CD14-positive monocyte (primary cell): ENCODE measurements at regions not wholly inside any gene's neighbourhood (a gene's known extent, or its start where the extent isn't known, plus 50 kb on each side); places are given as distances from the start of the nearest gene placed in this dataset.

Source experiments
- DNase-seq, 3 donors: peaks; one replicate each; pipeline ENCODE4 v3.0.0-alpha.2; 2011 to 2022
- H2AFZ ChIP-seq: 2 replicates; pipeline ENCODE4 v1.6.0; 2012; ENCODE audit warnings: mild to moderate bottlenecking, low read depth, low read length, inconsistent platforms; ENCODE audit not compliant: insufficient read depth, poor library complexity, severe bottlenecking
- H3K27ac ChIP-seq, 2 donors: 1 replicate in 1 of 2; 2 replicates in 1 of 2; pipeline ENCODE4 v1.5.1; 2012 to 2013; ENCODE audit warnings: low read length in 2 of 2, control low read depth in 1 of 2, inconsistent platforms in 1 of 2, low read depth in 1 of 2, mild to moderate bottlenecking in 1 of 2
- H3K27me3 ChIP-seq, 2 donors: one replicate each; pipeline versions ENCODE4 v1.6.0 to v1.6.1; 2011 to 2013; ENCODE audit warnings: low read length in 2 of 2; ENCODE audit not compliant: control insufficient read depth in 2 of 2, insufficient read depth in 2 of 2
- H3K36me3 ChIP-seq, 2 donors: replicated peaks in 1 of 2; 1 replicate in 1 of 2; 2 replicates in 1 of 2; pipeline versions ENCODE4 v1.5.1 to v1.6.1; 2012 to 2013; ENCODE audit warnings: low read length in 2 of 2, control low read depth in 1 of 2, inconsistent platforms in 1 of 2, mild to moderate bottlenecking in 1 of 2; ENCODE audit not compliant: insufficient read depth in 2 of 2, control insufficient read depth in 1 of 2
- H3K4me1 ChIP-seq, 2 donors: 1 replicate in 1 of 2; 2 replicates in 1 of 2; pipeline versions ENCODE4 v1.5.1 to v1.6.1; 2012 to 2013; ENCODE audit warnings: low read length in 2 of 2, control low read depth in 1 of 2, inconsistent platforms in 1 of 2, mild to moderate bottlenecking in 1 of 2, moderate library complexity in 1 of 2; ENCODE audit not compliant: insufficient read depth in 2 of 2, control insufficient read depth in 1 of 2
- H3K4me2 ChIP-seq: replicated peaks from 2 replicates; pipeline ENCODE3; 2012; ENCODE audit warnings: low read length, moderate library complexity, mild to moderate bottlenecking; ENCODE audit not compliant: poor library complexity, severe bottlenecking; ENCODE audit errors: extremely low read depth
- H3K4me3 ChIP-seq, 3 experiments: fragments of 200-600 bp in 1 of 3; sonication (generic) in 1 of 3; replicated peaks in 1 of 3; 1 replicate in 2 of 3; 2 replicates in 1 of 3; pipeline ENCODE4 v1.5.1; 2011 to 2013; ENCODE audit warnings: low read length in 3 of 3, mild to moderate bottlenecking in 3 of 3, control low read depth in 2 of 3, low read depth in 2 of 3, inconsistent platforms in 1 of 3, moderate library complexity in 1 of 3
- H3K79me2 ChIP-seq: 2 replicates; pipeline ENCODE4 v1.6.0; 2012; ENCODE audit warnings: mild to moderate bottlenecking, control low read depth, inconsistent platforms, low read length, moderate library complexity; ENCODE audit not compliant: insufficient read depth
- H3K9ac ChIP-seq: 2 replicates; pipeline ENCODE4 v1.6.0; 2017; ENCODE audit warnings: low read length, mild to moderate bottlenecking; ENCODE audit not compliant: insufficient read depth, poor library complexity, severe bottlenecking
- H3K9me3 ChIP-seq, 2 donors: replicated peaks in 1 of 2; 1 replicate in 1 of 2; 2 replicates in 1 of 2; pipeline versions ENCODE4 v1.5.1 to v1.6.1; 2012 to 2013; ENCODE audit warnings: low read length in 2 of 2, control low read depth in 1 of 2; ENCODE audit not compliant: control insufficient read depth in 1 of 2, insufficient read depth in 1 of 2
- H4K20me1 ChIP-seq: 2 replicates; pipeline ENCODE4 v1.6.0; 2012; ENCODE audit warnings: mild to moderate bottlenecking, low read length, control low read depth, moderate library complexity; ENCODE audit not compliant: insufficient read depth
- H3K27ac Mint-ChIP-seq, 7 donors: one replicate each; pipeline ENCODE4 v1.8.0; 2020; ENCODE audit warnings: mild to moderate bottlenecking in 7 of 7, mixed read lengths in 7 of 7, moderate library complexity in 6 of 7, inconsistent platforms in 2 of 7
- H3K27me3 Mint-ChIP-seq, 3 donors: one replicate each; pipeline ENCODE4 v1.8.0; 2021 to 2022; ENCODE audit warnings: low read depth in 3 of 3, mild to moderate bottlenecking in 3 of 3, mixed read lengths in 3 of 3, moderate library complexity in 3 of 3, inconsistent platforms in 1 of 3
- H3K36me3 Mint-ChIP-seq, 2 donors: one replicate each; pipeline ENCODE4 v1.8.0; 2020; ENCODE audit warnings: mixed read lengths in 2 of 2, inconsistent platforms in 1 of 2, mild to moderate bottlenecking in 1 of 2
- H3K4me1 Mint-ChIP-seq: one replicate; pipeline ENCODE4 v1.8.0; 2020; ENCODE audit warnings: mild to moderate bottlenecking, mixed read lengths
- H3K4me3 Mint-ChIP-seq, 2 donors: one replicate each; pipeline ENCODE4 v1.8.0; 2020; ENCODE audit warnings: mild to moderate bottlenecking in 2 of 2, mixed read lengths in 2 of 2, moderate library complexity in 1 of 2
- H3K9me3 Mint-ChIP-seq, 7 donors: one replicate each; pipeline ENCODE4 v1.8.0; 2020 to 2022; ENCODE audit warnings: mixed read lengths in 7 of 7, mild to moderate bottlenecking in 6 of 7, moderate library complexity in 6 of 7, inconsistent platforms in 2 of 7
- WGBS: methylation state at CpG from one replicate; pipeline ENCODE4 v1.1.5; 2013; ENCODE audit warnings: missing lambda C conversion rate; ENCODE audit not compliant: insufficient coverage; 5-methylcytosine and 5-hydroxymethylcytosine counted together
- intact Hi-C, 2 donors: fragments of 100-400 bp; cut with micrococcal nuclease; formaldehyde crosslinking; loops; one replicate each; pipeline versions ENCODE4 v1.15.0 to v1.15.1; 2023
- TF ChIP-seq, protein P1 (sequence below): fragments of 200-600 bp; IDR thresholded peaks from one replicate; pipeline ENCODE4 v1.8.0; 2022; ENCODE audit warnings: antibody characterized with exemption, mild to moderate bottlenecking

- H3K4me2 ChIP-seq = no peak overlapping the region
- H4K20me1 ChIP-seq = no peaks in the 10 kb centered on the region
- no peak for DNase-seq
- no peak overlapping the region for H3K27ac ChIP-seq
- no peaks in the 10 kb centered on the region for H3K27me3 ChIP-seq
- Mint-ChIP-seq H3K27me3 (no peaks in the 10 kb centered on the region), H3K27ac (no peak overlapping the region), H3K9me3 (peaks cover 0 to 6% (median 3%) of the 10 kb centered on the region in 7 donors), H3K4me3 (no peak overlapping the region), H3K36me3 (no peaks in the 10 kb centered on the region), H3K4me1 (no peaks in the 10 kb centered on the region)
- no peak overlapping the region for H3K4me3 ChIP-seq
- intact Hi-C loops = no loop called here
- no peak overlapping the region for H2AFZ ChIP-seq
- no peak overlapping the region for H3K9ac ChIP-seq
- H3K9me3 ChIP-seq = peaks cover 6 to 7% of the 10 kb centered on the region in 2 donors
- TF ChIP-seq, protein P1, sequence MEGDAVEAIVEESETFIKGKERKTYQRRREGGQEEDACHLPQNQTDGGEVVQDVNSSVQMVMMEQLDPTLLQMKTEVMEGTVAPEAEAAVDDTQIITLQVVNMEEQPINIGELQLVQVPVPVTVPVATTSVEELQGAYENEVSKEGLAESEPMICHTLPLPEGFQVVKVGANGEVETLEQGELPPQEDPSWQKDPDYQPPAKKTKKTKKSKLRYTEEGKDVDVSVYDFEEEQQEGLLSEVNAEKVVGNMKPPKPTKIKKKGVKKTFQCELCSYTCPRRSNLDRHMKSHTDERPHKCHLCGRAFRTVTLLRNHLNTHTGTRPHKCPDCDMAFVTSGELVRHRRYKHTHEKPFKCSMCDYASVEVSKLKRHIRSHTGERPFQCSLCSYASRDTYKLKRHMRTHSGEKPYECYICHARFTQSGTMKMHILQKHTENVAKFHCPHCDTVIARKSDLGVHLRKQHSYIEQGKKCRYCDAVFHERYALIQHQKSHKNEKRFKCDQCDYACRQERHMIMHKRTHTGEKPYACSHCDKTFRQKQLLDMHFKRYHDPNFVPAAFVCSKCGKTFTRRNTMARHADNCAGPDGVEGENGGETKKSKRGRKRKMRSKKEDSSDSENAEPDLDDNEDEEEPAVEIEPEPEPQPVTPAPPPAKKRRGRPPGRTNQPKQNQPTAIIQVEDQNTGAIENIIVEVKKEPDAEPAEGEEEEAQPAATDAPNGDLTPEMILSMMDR = no peak
- no peaks in the 10 kb centered on the region for H3K36me3 ChIP-seq
- no peaks in the 10 kb centered on the region for H3K79me2 ChIP-seq
- 77% methylated on average over 3 of the region's 6 CpGs for WGBS
- no peaks in the 10 kb centered on the region for H3K4me1 ChIP-seq
These were observed 889.0 kb downstream of the TBC1D22A start for GRCh38 chr22:47651216-47651987.

DNA sequence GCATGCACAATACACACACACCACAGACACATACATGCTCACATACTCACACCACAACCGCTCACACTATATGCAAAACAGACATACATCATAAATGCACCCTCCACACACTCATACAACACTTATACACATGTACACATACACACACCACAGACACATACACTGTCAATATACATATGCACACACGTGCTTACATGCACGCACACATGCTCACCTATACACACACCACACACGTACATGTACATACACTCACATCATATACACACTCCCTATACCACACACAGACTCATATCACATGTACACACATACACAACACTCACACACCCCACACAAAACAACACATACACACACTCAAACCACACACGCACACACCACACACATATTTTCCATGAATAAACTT is 885.3 kb downstream of the TBC1D22A start:
- Histone ChIP-seq H3K9ac (no peak overlapping the region), H3K4me2 (no peak overlapping the region), H3K79me2 (no peaks in the 10 kb centered on the region), H2AFZ (no peak overlapping the region), H3K4me3 (no peak overlapping the region), H3K9me3 (no peaks in the 10 kb centered on the region), H3K4me1 (no peaks in the 10 kb centered on the region), H3K27ac (no peak overlapping the region), H3K36me3 (no peaks in the 10 kb centered on the region), H4K20me1 (no peaks in the 10 kb centered on the region), H3K27me3 (no peaks in the 10 kb centered on the region)
- H3K4me1 Mint-ChIP-seq = no peaks in the 10 kb centered on the region
- no peak overlapping the region for H3K4me3 Mint-ChIP-seq
- no peaks in the 10 kb centered on the region for H3K27me3 Mint-ChIP-seq
- no peak overlapping the region for H3K27ac Mint-ChIP-seq
- TF ChIP-seq, protein P1 = no peak
- no peaks in the 10 kb centered on the region for H3K36me3 Mint-ChIP-seq
- intact Hi-C loops = no loop called here
- 98% methylated on average over 4 of the region's 5 CpGs for WGBS
- peaks cover 0 to 9% (median 2%) of the 10 kb centered on the region in 7 donors for H3K9me3 Mint-ChIP-seq
- no peak for DNase-seq
